HG02763 (cell line): ENCODE measurements at regions not wholly inside any gene's neighbourhood (a gene's known extent, or its start where the extent isn't known, plus 50 kb on each side); places are given as distances from the start of the nearest gene placed in this dataset.
A peak's percentile ranks its signal among the peaks of the same experiment; 100 is the strongest.

Experiments used
- ATAC-seq: cut with Tn5 transposase; IDR thresholded peaks from one replicate; pipeline ENCODE4 v1.9.1; 2021; ENCODE audit warnings: mild to moderate bottlenecking, moderate library complexity; ENCODE audit not compliant: unreplicated experiment

DNA sequence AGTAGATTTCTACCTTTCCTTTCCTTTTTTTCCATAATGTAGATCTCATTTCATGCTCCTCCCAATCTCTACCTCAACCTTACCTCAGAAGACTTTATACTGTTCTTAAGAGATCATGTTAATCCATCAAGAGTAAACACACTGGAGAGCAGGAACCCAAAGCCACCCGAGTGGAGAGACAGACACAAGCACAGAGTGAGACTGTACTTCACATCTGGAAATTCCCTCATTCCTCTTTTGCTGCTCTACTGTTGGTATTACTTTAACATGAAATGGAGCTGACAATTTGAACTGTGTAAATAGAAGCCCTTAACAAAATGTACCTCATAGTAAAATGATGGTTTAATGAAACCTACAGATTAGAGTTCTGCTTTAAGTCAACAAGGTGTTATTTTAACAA is 105.7 kb upstream of the RASGEF1B start:
- ATAC-seq = no peak

DNA sequence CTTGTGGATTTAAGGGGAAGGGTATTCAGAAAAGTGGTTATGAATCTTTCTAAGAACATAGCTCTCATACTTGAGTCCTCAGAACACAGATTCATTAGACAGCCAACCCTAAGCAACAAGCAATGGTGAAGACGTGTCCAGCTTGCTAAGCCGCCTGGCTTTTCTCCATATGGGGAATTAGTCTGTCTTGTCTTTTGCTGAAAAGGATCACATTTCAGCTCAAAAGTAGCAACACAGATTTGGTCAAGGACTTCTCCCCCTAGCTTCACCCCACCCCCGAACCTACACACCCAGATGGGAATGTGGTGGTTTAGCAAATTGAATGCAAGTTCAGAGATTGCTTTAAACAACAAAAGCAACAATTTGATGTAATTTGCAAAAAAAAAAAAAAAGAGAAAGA is 103.3 kb upstream of the RASGEF1B start:
- ATAC-seq = no peak

DNA sequence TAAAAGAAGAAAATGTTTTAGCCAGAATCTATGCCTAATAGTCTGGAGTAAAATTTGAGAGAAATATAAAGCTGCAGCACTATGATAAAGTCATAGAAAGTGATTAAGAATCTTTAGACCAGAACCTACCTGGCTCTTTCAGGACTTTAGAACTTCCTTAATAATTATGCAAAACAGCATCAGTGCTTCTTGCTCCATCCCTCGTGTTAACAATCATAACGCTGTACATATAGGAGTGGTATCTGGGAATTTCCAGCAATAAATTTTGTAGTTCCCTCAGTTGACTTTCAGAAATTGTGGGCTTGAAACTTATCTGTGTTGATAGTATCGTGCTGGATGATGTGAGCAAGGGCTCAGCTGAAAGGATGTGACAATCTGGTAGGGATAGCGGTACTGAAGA is 102.1 kb upstream of the RASGEF1B start:
- ATAC-seq = no peak

DNA sequence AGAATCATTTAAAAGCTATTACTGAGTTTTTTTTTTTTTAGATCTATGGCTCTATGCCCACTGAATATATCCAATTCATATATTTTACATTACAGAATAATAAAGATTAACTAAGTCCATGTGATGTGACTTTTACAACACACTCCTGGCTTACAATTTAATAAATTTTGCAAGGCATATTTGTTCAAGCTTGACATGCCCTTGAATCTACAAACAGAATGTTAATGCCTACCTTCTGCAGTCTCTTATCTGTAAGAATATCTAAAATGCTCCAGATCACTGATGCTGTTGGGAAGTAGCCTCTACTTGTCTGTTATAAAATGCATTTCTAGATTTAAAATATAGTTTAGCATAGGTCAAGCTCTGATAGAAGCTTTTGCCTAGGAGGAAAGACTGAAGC is 100.7 kb upstream of the RASGEF1B start:
- no peak for ATAC-seq

DNA sequence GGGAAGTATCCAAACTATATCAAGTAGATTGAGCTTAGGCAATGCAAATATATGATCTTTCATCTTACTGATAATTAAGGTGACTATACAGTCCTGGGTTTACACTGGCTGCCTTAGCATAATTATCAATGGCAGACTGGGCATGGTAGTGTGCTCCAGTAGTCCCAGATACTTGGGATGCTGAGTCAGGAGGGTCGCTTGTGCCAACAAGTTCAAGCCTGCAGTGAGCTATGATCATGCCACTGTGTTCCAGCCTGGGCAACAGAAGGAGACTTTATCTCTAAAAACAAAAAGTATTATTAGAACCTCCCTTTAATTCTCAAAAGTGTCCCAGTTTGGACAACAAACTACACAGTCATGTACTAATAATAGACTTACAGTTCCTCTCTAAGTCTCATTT is 99.4 kb upstream of the RASGEF1B start:
- no peak for ATAC-seq

DNA sequence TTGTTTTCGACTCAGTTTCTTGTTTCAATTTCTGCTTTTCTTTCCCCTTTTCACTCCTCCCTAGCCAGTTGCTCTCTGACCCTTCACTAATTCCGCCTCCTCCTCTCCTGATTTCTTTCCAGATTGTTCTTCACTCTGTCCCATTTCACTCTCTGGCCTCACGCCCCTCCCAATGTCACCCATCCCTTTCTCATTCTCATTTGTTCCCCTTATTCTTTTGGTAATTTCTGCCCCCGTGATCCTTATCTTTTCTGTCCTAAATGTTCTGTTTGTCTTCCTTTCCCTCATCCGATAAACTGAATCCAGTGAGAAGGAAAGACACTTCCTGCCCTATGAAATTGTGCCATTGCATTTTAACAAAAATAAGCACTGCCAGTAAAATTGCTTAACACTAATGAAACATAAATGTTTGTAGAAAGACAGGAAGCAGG is 94.5 kb upstream of the RASGEF1B start:
- no peak for ATAC-seq

DNA sequence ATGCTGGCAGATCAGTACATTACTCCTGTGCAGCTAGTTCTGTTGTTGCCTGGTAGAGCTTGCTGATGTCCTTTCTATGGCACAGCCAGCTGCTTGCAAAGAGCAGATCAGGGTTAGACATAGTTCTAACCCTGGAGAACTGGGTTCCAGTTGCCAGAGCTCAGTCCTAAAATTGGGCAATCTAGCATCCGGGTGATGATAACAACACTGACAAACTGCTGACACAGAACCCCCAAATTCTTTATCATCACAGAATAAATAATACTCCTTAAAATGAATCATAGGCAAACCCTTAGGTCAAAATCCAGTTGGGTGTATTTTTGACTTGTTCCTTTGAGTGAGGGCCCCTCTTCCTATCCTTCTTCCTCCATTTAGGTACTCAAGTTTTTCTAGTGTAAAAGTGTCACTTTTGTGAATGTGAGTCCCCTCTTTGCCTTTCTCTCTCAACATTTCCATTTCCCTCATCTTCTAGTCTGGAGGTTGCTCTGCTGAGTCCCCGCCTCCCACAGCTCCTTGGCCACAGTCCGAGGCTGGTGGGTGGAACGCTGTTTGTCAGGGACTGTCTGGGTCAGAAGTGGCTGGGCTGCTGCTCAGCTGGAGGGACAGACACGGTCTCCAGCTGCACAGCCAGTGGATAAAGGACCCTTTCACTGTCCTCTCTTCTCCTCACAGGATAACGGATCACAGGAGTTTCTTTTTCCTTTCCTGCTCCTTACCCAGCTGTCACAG is 93.6 kb upstream of the RASGEF1B start:
- peak; percentile 32 for ATAC-seq

DNA sequence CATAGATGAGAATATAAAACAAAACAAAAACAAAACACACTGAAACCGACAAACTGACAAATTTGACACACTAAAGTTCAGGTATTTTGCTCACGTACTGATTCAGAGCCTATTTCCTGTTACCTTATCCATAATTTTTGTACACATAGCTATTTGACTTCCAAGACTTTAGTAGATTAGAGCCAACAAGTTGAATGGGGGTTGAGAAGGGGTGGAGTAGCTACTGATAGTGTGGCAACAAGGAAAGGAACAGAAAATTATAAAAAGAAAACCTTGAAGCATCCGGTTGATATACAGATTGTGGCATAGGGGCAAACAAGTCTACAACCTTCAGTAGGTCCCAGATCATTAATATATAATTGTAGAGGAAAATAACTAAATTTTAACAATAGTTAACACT is 92.3 kb upstream of the RASGEF1B start:
- no peak for ATAC-seq

DNA sequence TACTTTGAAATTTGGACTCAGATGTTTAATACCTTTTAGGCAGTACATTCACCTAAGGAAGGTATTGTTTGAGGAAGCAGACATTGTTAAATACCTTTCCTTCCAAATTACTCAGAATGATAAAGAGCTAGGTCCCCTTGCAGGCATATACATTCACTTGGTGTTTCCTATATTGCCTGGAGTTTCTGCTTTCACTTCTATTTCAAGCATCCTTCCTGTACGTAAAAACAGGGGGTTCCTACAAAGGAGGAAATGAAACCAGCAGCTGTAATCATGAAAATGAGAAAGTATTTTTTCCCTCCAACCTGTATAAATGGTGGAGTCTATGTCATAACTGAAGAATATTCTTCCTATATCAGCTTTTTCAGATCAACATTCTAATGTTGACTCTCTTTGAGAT is 90.4 kb upstream of the RASGEF1B start:
- ATAC-seq = peak; percentile 90

DNA sequence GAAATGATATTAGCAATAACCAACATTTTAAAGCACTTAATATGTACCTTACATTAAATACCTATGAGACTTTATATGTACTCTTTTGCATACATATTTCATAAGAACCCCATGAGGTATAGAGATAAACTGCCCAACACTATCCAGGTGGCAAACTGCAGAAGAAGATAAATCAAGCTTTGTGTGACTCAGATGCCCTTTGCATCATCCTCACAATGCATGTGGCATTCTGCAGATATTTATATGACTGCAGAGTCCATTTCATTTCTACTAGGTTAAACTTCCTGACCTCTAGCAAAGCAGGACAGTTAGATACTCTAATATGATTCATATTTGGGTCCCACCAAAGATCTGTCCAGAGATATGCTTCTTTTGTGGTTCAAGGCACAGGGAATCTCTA is 85.6 kb upstream of the RASGEF1B start:
- ATAC-seq = no peak

DNA sequence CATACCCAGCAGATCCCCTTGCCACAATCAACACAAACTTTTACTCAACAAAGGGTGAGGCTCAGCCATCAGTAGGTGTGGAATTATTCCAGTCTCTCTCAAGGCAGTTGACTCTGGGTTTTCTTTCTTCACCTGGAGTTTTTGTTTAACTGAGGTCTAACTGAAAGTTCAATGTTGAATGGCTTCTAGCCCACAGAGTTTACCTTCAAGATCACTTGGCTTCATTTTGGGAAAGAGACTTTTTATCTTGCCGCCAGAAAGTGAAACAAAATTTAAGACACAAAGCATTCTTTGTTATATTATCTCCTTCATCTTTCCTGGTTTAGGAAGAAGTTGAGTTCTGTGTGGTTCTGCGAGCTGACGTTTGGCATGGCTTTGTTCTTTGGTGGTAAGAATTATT is 83.8 kb upstream of the RASGEF1B start:
- no peak for ATAC-seq

DNA sequence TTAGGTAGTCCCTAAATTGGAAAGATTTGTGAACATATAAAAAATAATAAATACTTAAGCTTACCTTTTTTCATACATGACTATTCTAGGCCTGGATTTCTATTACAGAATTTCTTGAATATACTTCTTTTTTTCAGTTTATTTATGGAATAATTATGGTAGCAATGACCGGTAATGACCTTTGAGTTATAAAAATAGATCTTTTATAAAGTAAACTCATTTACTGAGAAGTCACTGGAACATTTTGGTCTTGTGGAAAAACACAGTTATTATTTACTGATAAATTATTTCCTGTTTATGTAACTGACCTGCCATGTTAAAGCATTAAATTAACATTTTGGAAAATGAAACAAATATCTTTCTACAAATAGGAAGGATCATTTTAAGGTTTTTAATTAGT is 80.4 kb upstream of the RASGEF1B start:
- no peak for ATAC-seq

DNA sequence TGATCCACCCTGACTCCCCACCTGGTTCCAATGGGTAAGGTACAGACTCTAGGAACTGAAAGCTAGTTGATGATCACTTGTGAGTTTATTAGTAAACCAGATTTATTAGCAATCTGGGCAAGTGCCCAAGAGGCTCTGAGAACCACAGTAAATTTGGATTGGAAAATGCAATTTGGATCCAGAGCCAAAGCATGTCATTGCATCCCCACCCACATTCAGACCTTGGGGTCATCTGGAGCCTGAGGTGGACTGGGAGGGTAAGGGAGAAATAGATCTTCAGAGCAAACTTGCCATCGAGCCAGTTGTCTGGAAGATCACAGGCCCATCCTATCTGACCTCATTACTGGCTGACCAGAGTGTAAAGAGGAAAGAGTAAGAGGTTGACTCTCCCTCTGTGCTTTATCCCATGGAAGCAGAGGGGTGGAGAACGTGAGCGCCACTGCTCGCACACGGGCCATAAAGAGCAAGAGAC is 78.7 kb upstream of the RASGEF1B start:
- ATAC-seq = no peak

DNA sequence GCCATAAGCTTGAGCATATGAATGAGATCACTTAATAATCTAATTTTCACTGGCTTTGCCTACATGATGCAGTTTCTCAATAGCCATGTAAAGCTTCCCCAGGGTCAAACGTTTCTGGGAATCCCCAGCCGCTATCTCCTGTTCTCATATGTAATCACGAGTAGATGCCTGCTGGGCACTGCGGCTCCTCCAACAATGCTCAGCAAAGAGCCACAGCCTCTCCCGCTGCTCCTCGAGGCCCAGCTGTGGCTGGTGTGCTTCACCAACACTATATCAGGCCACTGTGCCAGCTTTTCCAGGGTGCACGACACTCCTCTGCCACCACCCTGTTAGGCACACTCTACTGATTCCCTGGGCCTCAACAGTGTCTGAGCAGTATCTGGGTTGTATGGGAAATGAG is 78.3 kb upstream of the RASGEF1B start:
- ATAC-seq = no peak

DNA sequence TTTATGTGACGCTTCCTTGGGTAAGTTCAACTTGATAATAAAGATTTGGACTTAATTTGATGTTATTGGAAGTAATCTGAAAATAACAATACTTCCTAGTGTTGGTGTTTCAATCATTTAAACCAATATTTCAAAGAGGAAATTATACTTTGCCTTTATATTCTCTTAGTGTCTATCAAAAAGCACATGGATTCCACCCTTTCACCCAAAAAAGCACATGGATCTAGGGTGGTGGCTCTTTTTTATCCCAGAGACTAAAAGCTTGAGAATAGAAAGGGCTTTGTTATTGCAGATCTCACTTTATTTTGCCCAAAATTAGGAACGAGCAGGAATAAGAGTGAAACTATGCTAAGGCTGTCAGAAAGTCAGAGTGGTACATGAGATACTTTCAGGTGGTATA is 75.1 kb upstream of the RASGEF1B start:
- ATAC-seq = no peak

DNA sequence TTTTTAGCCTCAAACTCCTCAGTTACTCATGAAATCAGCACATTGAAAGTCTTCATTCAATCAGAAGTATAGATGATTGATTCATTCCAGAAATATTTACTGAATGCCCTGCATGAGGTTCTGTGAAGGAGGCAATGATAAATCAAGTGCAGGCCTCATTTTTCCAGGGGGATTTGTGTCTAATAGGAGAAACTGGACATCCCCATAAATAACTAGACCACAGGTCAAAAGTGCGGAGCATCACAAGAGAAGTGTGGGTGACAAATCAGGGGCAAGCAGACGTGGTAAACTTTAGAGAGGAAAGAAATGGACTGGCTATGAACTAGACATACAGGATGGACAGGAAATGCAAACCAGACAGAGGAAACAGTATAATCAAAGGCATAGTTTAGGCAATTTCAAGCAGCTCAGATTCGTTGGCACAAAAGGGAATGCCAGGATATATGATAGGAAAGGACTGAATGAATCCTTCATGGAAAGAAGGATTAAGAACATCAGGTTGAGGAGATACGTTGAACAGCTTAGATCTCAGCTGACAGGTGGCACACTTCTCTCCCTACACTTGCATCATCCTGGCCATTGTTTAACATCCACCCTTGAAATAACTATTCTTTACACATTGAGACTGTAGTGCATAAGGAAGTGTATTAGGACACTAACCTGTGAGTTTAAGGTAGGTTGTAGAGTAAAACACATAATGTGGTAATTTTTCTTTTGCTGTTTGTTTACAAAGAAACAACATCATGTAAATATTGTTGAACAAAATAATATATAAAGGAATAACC is 69.6 kb upstream of the RASGEF1B start:
- no peak for ATAC-seq

DNA sequence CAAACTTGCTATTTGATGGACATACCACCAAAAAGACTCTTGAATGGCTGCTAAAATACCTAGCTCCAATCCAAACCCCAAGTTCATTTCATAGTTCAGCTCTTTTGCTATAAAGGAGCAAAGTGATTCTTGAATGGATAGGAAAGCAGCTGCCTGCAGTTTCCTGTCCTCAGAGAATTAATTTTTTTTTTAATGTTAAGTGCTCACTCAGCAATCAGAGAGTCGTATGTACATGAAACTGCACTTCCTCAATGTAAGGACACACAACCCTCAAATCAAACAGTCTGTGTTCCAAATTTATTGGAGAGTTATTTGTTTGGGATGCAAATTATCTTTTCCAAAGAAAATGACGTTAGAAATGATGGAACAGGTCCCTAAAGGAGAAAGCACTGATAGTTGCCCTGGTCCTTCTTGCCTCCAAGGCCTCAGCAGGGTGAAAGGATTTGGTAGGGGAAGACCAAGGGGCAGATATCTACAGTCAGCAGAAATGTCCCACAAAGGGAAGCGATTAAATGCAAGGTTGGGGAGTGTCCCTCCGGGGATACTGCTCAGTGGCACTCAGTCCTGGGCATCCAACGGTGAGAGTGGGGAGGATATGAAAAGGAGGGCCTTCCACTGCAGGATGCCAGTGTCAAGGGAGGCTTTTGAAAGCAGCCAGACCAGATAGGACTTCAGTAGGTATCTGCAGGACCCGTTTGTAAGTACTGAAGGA is 67.2 kb upstream of the RASGEF1B start:
- ATAC-seq = no peak

DNA sequence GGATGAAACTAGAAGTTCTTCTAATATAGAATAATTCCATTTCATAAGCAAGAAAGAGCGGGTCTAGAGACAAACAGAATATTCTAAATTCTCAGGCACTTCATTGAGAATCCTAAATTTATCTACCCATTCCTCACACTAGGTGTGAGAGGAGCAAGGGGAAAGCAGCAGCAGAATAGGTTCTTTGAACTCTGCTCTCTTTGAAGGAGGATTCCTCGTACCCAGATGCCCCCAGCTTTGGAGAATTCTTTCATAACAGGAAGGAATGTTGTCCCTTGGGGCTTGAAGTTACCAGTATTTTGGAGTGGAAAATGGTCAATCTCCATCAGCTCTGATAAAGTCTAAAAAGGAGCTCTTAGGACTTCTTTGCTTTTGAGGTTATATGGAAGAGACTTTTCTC is 59.7 kb upstream of the RASGEF1B start:
- no peak for ATAC-seq

DNA sequence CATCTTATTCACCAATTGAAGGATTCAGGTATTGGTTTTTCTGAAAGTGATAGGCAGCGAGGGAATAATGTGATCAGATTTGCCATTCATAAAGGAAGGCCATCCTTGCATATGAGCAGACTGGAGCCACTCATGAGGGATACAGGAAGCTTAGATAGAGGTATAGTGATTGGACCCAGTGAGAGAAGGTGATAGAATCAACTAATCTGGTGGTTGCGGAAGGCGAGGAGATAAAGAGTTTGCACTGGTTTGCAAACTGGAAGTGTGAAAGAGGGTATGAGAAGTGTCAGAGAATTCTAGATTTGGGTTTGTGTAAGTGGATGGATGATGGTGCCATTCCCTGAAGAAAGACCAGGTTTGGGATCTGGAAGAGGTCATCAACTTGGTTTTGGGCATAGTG is 57.3 kb upstream of the RASGEF1B start:
- no peak for ATAC-seq

DNA sequence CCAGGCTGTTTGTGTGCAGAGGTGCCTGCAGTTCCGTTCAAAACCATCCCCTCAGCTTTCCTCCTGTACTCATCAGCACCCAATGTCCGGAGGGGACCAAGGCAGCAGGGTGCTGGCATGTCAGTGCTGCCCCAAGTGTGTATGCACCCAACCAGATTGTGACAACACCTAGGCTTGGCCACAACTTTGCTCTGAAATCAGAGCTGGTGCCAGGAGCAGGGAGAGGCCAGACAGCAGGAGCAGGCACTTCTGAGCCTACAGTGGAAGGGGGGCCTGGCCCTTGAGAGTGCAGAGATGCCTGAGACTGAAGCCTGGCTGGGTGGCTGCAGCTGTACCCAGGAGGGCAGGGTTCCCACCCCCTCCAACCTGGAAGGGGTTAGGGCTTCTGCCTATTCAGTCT is 56.5 kb upstream of the RASGEF1B start:
- no peak for ATAC-seq

DNA sequence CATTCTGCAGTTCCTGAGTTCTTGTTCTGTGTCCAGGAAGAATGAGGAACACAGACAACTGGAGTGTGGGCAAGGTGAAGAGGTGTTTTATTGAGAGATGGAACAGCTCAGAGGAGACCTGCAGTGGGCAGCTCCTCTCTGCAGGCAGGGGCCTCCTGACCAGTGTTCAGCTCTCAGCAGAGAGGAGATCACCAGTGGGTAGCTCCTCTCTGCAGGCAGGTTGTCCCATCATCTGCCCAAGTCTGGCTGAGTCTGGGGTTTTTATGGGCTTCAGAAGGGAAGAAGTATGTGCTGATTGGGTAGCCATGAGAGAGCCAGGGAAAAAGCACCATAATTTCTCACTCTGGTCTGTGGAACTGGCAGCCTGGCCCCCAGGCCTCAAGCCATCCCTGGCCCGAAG is 56.0 kb upstream of the RASGEF1B start:
- ATAC-seq = no peak

DNA sequence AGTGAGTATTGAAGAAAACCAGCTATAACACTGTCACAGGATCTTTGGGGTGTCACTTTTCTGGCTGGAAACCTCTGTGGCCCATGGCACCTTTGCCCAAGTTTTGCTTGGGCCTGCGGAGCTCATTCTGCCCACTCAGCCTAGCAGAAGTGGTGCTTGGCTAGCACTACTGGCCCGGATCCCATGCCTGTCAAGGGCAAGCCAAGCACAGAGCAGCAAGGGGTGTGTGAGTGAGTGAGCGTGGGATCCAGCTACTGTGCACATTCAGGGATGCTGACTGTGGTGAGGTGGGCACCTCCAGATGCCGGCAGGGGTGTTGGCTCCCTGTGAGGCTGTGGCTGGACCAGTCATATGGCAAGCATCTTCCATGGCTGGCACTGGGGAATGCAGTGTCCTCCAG is 55.4 kb upstream of the RASGEF1B start:
- ATAC-seq = no peak
